Heart left ventricle (tissue), 16 donors: ENCODE measurements at regions not wholly inside any gene's neighbourhood (a gene's known extent, or its start where the extent isn't known, plus 50 kb on each side); places are given as distances from the start of the nearest gene placed in this dataset.

Source experiments
- ATAC-seq, 4 donors: fragments of 200-7000 bp; cut with Tn5 transposase; one replicate each; pipeline ENCODE4 v1.9.1; 2020 to 2022; ENCODE audit warnings: moderate library complexity in 4 of 4, mild to moderate bottlenecking in 3 of 4, moderate number of reproducible peaks in 1 of 4
- DNase-seq, 5 donors: peaks; one replicate each; pipeline ENCODE4 v3.0.0-alpha.2; 2020
- H3K27ac ChIP-seq, 12 donors: fragments of 200-600 bp; sonication (generic) in 4 of 12; one replicate each; pipeline versions ENCODE4 v1.5.0 to v1.8.0; 2016 to 2022; ENCODE audit warnings: mild to moderate bottlenecking in 2 of 12
- H3K27me3 ChIP-seq, 9 donors: fragments of 200-600 bp; sonication (generic) in 2 of 9; one replicate each; pipeline versions ENCODE4 v1.5.1 to v1.8.0; 2016 to 2022; ENCODE audit warnings: mild to moderate bottlenecking in 3 of 9
- H3K36me3 ChIP-seq, 9 donors: fragments of 200-600 bp; sonication (generic) in 2 of 9; one replicate each; pipeline versions ENCODE4 v1.5.0 to v1.8.0; 2018 to 2022; ENCODE audit warnings: mild to moderate bottlenecking in 2 of 9
- H3K4me1 ChIP-seq, 12 donors: fragments of 200-600 bp; sonication (generic) in 4 of 12; one replicate each; pipeline versions ENCODE4 v1.5.0 to v1.8.0; 2016 to 2022; ENCODE audit warnings: mild to moderate bottlenecking in 3 of 12
- H3K4me3 ChIP-seq, 12 donors: fragments of 200-600 bp; sonication (generic) in 4 of 12; one replicate each; pipeline versions ENCODE4 v1.5.0 to v1.8.0; 2017 to 2022; ENCODE audit warnings: mild to moderate bottlenecking in 9 of 12, moderate library complexity in 4 of 12
- H3K9me3 ChIP-seq, 12 donors: fragments of 200-600 bp; sonication (generic) in 4 of 12; one replicate each; pipeline versions ENCODE4 v1.5.0 to v1.8.0; 2016 to 2022; ENCODE audit warnings: mild to moderate bottlenecking in 1 of 12
- POLR2A ChIP-seq, 2 donors: fragments of 450-650 bp; IDR thresholded peaks; one replicate each; pipeline ENCODE4 v1.6.1; 2017; ENCODE audit warnings: antibody characterized with exemption in 2 of 2, mild to moderate bottlenecking in 2 of 2, moderate library complexity in 2 of 2
- WGBS, 4 donors: extraction: QIAGEN DNeasy Blood & Tissue Kit in 2 of 4; methylation state at CpG; one replicate each; pipeline versions ENCODE4 v1.1.5 to v1.1.7; 2013 to 2018; 5-methylcytosine and 5-hydroxymethylcytosine counted together
- intact Hi-C, 10 donors: fragments of 100-400 bp; cut with DNase I; formaldehyde crosslinking; loops; one replicate each; pipeline versions ENCODE4 v1.11.1 to v1.14.2; 2022
- TF ChIP-seq, protein P1 (sequence below), 12 donors: fragments of 200-600 bp; sonication (generic) in 4 of 12; IDR thresholded peaks; one replicate each; pipeline versions ENCODE4 v1.5.0 to v1.8.0; 2018 to 2022; ENCODE audit warnings: antibody characterized with exemption in 12 of 12, mild to moderate bottlenecking in 5 of 12
- donor health status: ischemic (EF 13 %, LVEDD 7.1; RV severe dilation, severe dysfunction).
- donor health status: healthy with polysubstance abuse.
- donor health status: DM: no; HTN: yes; CAD: no.
- donor health status: DM: no; HTN: no; CAD: no.
- donor health status: ischemic (EF 25% LVEDD 6.9; RV normal size, moderate dysfunction).
- donor health status: ischemic (EF 25% LVEDD 5.7; RV mildly dilated, moderate dysfunction).
- donor health status: healthy.
- donor health status: DM: yes; HTN: yes; CAD: no.
- donor health status: ischemic (EF 35%, LVEDD 5.7; RV mildly dilated, moderate dysfunction).
- donor health status: nonischemic (EF 11% LVEDD 7.7; RV severe dilation, severe dysfunction).
- donor health status: DM: yes; HTN: yes; CAD: no.
- donor health status: PGD.
- donor health status: ischemic (EF 29% LVEDD 5.4; RV normal size, mild dysfunction).
- donor health status: nonischemic (EF 23%, LVEDD 6.1; RV moderate dilation, normal function).

DNA sequence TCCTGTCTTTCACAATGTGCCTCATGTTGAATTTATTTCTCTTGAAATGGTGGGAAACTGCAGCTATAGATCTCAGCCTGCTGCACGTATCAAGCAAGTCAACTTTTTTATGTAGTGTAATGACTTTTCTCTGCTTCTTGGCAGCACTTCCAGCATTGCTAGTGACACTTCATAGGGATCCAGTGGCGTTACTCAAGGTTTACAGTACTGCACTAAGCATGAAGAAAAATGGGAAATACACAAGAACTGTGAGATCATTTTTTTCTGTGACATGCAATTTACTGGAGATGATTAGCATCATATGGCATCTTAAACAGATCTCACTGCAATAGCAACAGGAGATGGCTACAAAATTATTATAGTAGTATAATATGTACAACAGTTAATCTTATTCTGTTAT lies 90.9 kb downstream of the POLR1F start:
- TF ChIP-seq, protein P1, sequence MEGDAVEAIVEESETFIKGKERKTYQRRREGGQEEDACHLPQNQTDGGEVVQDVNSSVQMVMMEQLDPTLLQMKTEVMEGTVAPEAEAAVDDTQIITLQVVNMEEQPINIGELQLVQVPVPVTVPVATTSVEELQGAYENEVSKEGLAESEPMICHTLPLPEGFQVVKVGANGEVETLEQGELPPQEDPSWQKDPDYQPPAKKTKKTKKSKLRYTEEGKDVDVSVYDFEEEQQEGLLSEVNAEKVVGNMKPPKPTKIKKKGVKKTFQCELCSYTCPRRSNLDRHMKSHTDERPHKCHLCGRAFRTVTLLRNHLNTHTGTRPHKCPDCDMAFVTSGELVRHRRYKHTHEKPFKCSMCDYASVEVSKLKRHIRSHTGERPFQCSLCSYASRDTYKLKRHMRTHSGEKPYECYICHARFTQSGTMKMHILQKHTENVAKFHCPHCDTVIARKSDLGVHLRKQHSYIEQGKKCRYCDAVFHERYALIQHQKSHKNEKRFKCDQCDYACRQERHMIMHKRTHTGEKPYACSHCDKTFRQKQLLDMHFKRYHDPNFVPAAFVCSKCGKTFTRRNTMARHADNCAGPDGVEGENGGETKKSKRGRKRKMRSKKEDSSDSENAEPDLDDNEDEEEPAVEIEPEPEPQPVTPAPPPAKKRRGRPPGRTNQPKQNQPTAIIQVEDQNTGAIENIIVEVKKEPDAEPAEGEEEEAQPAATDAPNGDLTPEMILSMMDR (IDR thresholded peaks at IDR 0.05): no peak
- no peak for TF ChIP-seq POLR2A (IDR thresholded peaks at IDR 0.05)
- Histone ChIP-seq H3K9me3 (no peaks in the 10 kb centered on the region), H3K4me1 (no peaks in the 10 kb centered on the region), H3K27ac (no peak overlapping the region), H3K4me3 (no peak overlapping the region), H3K36me3 (no peaks in the 10 kb centered on the region), H3K27me3 (no peaks in the 10 kb centered on the region)
- ATAC-seq (no peak), DNase-seq (no peak)
- 42 to 56% (median 46%) methylated on average over 2 of the region's 2 CpGs for WGBS, 4 donors
- intact Hi-C loops: no loop called here

DNA sequence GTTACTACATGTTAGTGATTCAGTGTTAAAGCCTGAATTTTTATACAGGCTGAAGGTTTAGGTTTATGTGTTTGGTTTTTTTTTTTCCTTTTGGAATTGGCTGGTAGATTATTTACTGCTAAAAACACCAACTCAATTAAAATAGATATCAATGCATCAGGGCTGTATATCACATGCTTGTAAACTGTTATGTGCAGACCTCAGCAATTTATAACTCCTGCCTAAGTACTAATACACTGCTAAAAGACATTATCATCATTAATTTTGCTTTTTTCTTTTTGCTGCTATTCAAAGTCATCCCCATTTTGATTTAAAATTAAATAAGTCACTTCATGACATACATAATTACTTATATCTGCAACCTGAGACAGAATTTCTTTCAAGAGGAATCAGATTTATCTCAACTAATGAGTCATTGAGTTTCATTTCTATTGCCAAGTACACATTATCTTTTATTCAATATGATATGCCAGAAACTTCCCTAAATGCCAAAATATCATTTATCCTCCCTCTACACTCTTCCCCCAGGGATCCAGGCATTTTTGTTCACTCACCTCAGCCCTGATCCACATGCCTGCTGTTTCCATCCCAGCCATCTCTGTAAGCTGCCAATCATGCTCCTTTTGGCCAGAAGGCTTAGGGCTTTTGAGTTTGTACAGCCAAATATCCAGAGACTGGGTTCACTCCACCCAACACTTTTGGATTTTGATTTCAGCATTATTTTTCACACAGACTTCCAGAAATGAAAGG lies 98.5 kb downstream of the POLR1F start:
- DNase-seq (no peak), ATAC-seq (no peak)
- intact Hi-C loops: no loop called here
- Histone ChIP-seq H3K4me3 (no peak overlapping the region), H3K4me1 (no peaks in the 10 kb centered on the region), H3K36me3 (no peaks in the 10 kb centered on the region), H3K27ac (no peak overlapping the region), H3K27me3 (no peaks in the 10 kb centered on the region), H3K9me3 (peaks cover 0 to 17% (median 0%) of the 10 kb centered on the region in 12 donors)
- TF ChIP-seq, protein P1 (IDR thresholded peaks at IDR 0.05): no peak
- TF ChIP-seq POLR2A (IDR thresholded peaks at IDR 0.05): no peak

DNA sequence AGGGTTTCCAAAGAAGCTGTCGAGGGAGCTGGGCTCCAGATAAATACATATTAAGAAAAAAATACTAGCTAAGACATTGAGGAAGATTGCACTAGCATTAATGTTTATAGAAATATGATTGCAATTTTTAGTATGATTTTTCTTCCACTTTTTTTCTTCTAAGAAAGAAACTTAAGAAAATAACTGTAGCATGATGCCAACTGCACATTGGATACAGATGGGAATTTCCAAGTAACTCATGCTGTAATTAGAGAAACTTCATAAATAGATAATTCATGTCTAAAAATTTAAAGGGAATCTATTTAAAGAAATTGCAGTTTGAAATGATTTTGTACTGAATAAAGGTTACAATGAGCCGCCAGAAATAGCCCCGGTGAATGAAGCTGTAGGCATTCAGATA lies 119.4 kb downstream of the POLR1F start:
- ATAC-seq: no peak
- H3K27me3 ChIP-seq: no peaks in the 10 kb centered on the region
- 80 to 87% (median 83%) methylated on average over 3 of the region's 3 CpGs for WGBS, 4 donors
- DNase-seq: no peak
- intact Hi-C loops: no loop called here
- no peak overlapping the region for H3K4me3 ChIP-seq
- H3K36me3 ChIP-seq: no peaks in the 10 kb centered on the region
- peaks cover 0 to 14% (median 0%) of the 10 kb centered on the region in 12 donors for H3K9me3 ChIP-seq
- no peaks in the 10 kb centered on the region for H3K4me1 ChIP-seq
- TF ChIP-seq, protein P1 (IDR thresholded peaks at IDR 0.05): no peak
- no peak for TF ChIP-seq POLR2A (IDR thresholded peaks at IDR 0.05)
- H3K27ac ChIP-seq: no peak overlapping the region

DNA sequence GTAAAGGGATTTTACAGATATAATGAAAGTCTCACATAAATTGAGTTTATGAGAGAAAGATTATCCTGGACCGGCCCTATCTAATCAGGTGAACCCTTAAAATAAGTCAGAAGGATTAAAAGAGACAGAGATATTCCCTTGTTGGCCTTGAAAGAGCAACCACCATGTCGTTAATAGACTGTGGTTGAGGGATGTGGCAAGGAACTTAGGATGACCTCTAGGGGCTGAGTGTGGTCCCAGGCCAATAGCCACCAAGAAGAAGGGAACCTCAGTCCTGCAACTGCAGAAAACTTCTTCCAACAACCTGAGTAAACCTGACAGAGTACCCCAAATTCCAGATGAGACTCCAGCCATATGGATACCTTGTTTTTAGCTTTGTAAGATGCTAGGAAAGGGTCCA lies 121.5 kb downstream of the POLR1F start:
- Histone ChIP-seq H3K4me3 (no peak overlapping the region), H3K9me3 (peaks cover 0 to 3% (median 0%) of the 10 kb centered on the region in 12 donors), H3K27ac (no peak overlapping the region), H3K27me3 (no peaks in the 10 kb centered on the region), H3K4me1 (no peaks in the 10 kb centered on the region), H3K36me3 (no peaks in the 10 kb centered on the region)
- WGBS, 4 donors: 32 to 42% (median 35%) methylated on average over 2 of the region's 2 CpGs
- ATAC-seq (no peak), DNase-seq (no peak)
- intact Hi-C loops: no loop called here
- no peak for TF ChIP-seq POLR2A (IDR thresholded peaks at IDR 0.05)
- TF ChIP-seq, protein P1 (IDR thresholded peaks at IDR 0.05): no peak
